Superior temporal gyrus (tissue), 1 donor: ENCODE measurements at regions not wholly inside any gene's neighbourhood (a gene's known extent, or its start where the extent isn't known, plus 50 kb on each side); places are given as distances from the start of the nearest gene placed in this dataset.
"Not testable (repeated sequence)": the region's sequence is repeated elsewhere in the genome, so short reads cannot be mapped to it uniquely, and the experiment has no call there.

Experiments used
- DNase-seq: peaks from one replicate; pipeline ENCODE4 v3.0.0-alpha.2; 2016; ENCODE audit errors: extremely low spot score

- DNase-seq = no peak
These were observed 64.5 kb upstream of the TNFAIP3 start for GRCh38 chr6:137802408-137803182.

GRCh38 chr6:137804637-137805036 is 62.4 kb upstream of the TNFAIP3 start:
- no peak for DNase-seq

GRCh38 chr6:137805622-137806021 is 61.4 kb upstream of the TNFAIP3 start:
- no peak for DNase-seq

- no peak for DNase-seq
These were observed 60.0 kb upstream of the TNFAIP3 start for GRCh38 chr6:137806914-137807682.

- no peak for DNase-seq
These were observed 58.9 kb upstream of the TNFAIP3 start for GRCh38 chr6:137808191-137808590.

GRCh38 chr6:137808836-137809315 is 58.2 kb upstream of the TNFAIP3 start:
- DNase-seq = no peak

- not testable (repeated sequence) for DNase-seq
These were observed 57.0 kb upstream of the TNFAIP3 start for GRCh38 chr6:137809895-137810553.

- DNase-seq = no peak
These were observed 56.4 kb upstream of the TNFAIP3 start for GRCh38 chr6:137810554-137811120.

- no peak for DNase-seq
These were observed 55.7 kb upstream of the TNFAIP3 start for GRCh38 chr6:137811121-137811915.

GRCh38 chr6:137811916-137812553 is 55.0 kb upstream of the TNFAIP3 start:
- no peak for DNase-seq

GRCh38 chr6:137813308-137813970 is 53.6 kb upstream of the TNFAIP3 start:
- no peak for DNase-seq

GRCh38 chr6:137814030-137814429 is 53.0 kb upstream of the TNFAIP3 start:
- not testable (repeated sequence) for DNase-seq

- DNase-seq = no peak
These were observed 51.4 kb upstream of the TNFAIP3 start for GRCh38 chr6:137815692-137816091.

GRCh38 chr6:137816133-137816579 is 50.9 kb upstream of the TNFAIP3 start:
- no peak for DNase-seq

- DNase-seq = no peak
These were observed 50.1 kb upstream of the TNFAIP3 start for GRCh38 chr6:137816688-137817618.
